H1 (cell line): ENCODE measurements at regions not wholly inside any gene's neighbourhood (a gene's known extent, or its start where the extent isn't known, plus 50 kb on each side); places are given as distances from the start of the nearest gene placed in this dataset.

Experiments
- CTCF ChIA-PET: fragments of 300-600 bp; sonication (Branson Sonifier 250); formaldehyde crosslinking; loops from one replicate; lab custom pipeline; 2021; ENCODE audit not compliant: partially characterized antibody; lab: Charles Lee
- POLR2A ChIA-PET: fragments of 300-600 bp; sonication (Branson Sonifier 250); formaldehyde crosslinking; loops from one replicate; lab custom pipeline; 2021; ENCODE audit warnings: inconsistent platforms; ENCODE audit not compliant: partially characterized antibody; lab: Charles Lee
- DNase-seq, 2 experiments: peaks; one replicate each; pipeline versions ENCODE4 v3.0.0 to v3.0.0-alpha.2; 2010 to 2022; ENCODE audit warnings: low spot score in 2 of 2, low read depth in 1 of 2, mixed read lengths in 1 of 2
- FAIRE-seq: peaks from 2 replicates; lab custom pipeline; 2011; peaks lifted over from hg19 to GRCh38; lab: Jason Lieb, UNC
- H2AFZ ChIP-seq: 2 replicates; pipeline ENCODE4 v1.8.1; 2012; ENCODE audit warnings: low read length, inconsistent platforms
- H2AK5ac ChIP-seq: 2 replicates; pipeline ENCODE4 v1.6.1; 2013; ENCODE audit warnings: low read depth, low read length
- H2BK120ac ChIP-seq: replicated peaks from 2 replicates; pipeline ENCODE3; 2013; ENCODE audit warnings: low read depth, low read length, inconsistent platforms
- H2BK12ac ChIP-seq: 2 replicates; pipeline ENCODE4 v1.6.1; 2013; ENCODE audit warnings: low read depth, low read length
- H2BK15ac ChIP-seq: 2 replicates; pipeline ENCODE4 v1.6.1; 2013; ENCODE audit warnings: low read length
- H2BK20ac ChIP-seq: 2 replicates; pipeline ENCODE4 v1.6.1; 2013; ENCODE audit warnings: low read length
- H2BK5ac ChIP-seq: 2 replicates; pipeline ENCODE4 v1.6.1; 2013; ENCODE audit warnings: low read depth, low read length
- H3K14ac ChIP-seq: 2 replicates; pipeline ENCODE4 v1.6.1; 2013; ENCODE audit warnings: inconsistent platforms; ENCODE audit not compliant: insufficient read length
- H3K18ac ChIP-seq: 2 replicates; pipeline ENCODE4 v1.6.1; 2013; ENCODE audit warnings: low read length; ENCODE audit errors: extremely low read depth
- H3K23ac ChIP-seq: 2 replicates; pipeline ENCODE4 v1.6.1; 2013; ENCODE audit warnings: inconsistent platforms; ENCODE audit not compliant: insufficient read length
- H3K23me2 ChIP-seq: 2 replicates; pipeline ENCODE4 v1.6.1; 2013; ENCODE audit warnings: low read depth, low read length
- H3K27ac ChIP-seq: 2 replicates; pipeline ENCODE4 v1.6.1; 2011; ENCODE audit warnings: low read depth, low read length, inconsistent platforms
- H3K27me3 ChIP-seq, 4 experiments: replicated peaks in 1 of 4; 1 replicate in 1 of 4; 2 replicates in 3 of 4; pipeline versions ENCODE4 v1.6.1 to v1.8.1; 2011 to 2013; ENCODE audit warnings: low read length in 3 of 4, mild to moderate bottlenecking in 3 of 4, inconsistent platforms in 2 of 4, mixed read lengths in 2 of 4, moderate library complexity in 1 of 4; ENCODE audit not compliant: control insufficient read depth in 3 of 4, insufficient read depth in 3 of 4; ENCODE audit errors: extremely low read depth in 1 of 4
- H3K36me3 ChIP-seq, 4 experiments: 2 replicates each; pipeline versions ENCODE4 v1.6.1 to v1.8.1; 2011 to 2013; ENCODE audit warnings: mild to moderate bottlenecking in 4 of 4, low read length in 3 of 4, moderate library complexity in 2 of 4, control low read depth in 1 of 4, inconsistent platforms in 1 of 4; ENCODE audit not compliant: insufficient read depth in 4 of 4, control insufficient read depth in 2 of 4
- H3K4ac ChIP-seq: replicated peaks from 2 replicates; pipeline ENCODE3; 2013; ENCODE audit warnings: low read length, low read depth, mixed read lengths, inconsistent platforms; ENCODE audit not compliant: insufficient read length
- H3K4me1 ChIP-seq, 4 experiments: replicated peaks in 1 of 4; 1 replicate in 1 of 4; 2 replicates in 3 of 4; pipeline versions ENCODE4 v1.6.1 to v1.8.1; 2011 to 2013; ENCODE audit warnings: low read length in 3 of 4, inconsistent platforms in 2 of 4, mixed read lengths in 1 of 4; ENCODE audit not compliant: insufficient read depth in 4 of 4, control insufficient read depth in 3 of 4
- H3K4me2 ChIP-seq, 2 experiments: 2 replicates each; pipeline versions ENCODE4 v1.6.1 to v1.8.1; 2011 to 2013; ENCODE audit warnings: low read depth in 2 of 2, low read length in 2 of 2, control low read depth in 1 of 2, inconsistent platforms in 1 of 2, mild to moderate bottlenecking in 1 of 2; ENCODE audit not compliant: insufficient read depth in 1 of 2
- H3K4me3 ChIP-seq, 4 experiments: fragments of 200-600, 300-600 bp in 1 of 4; sonication (generic), shearing (Covaris generic), sonication (Bioruptor Twin) in 1 of 4; 2 replicates each; pipeline versions ENCODE4 v1.5.1 to v1.8.1; 2011 to 2016; ENCODE audit warnings: low read length in 4 of 4, low read depth in 3 of 4, control low read depth in 2 of 4, inconsistent platforms in 2 of 4, mild to moderate bottlenecking in 2 of 4, mixed read lengths in 1 of 4, moderate library complexity in 1 of 4; ENCODE audit not compliant: insufficient read depth in 2 of 4; ENCODE audit errors: extremely low read depth in 1 of 4
- H3K56ac ChIP-seq: replicated peaks from 2 replicates; pipeline ENCODE3; 2013; ENCODE audit warnings: low read depth, mild to moderate bottlenecking, mixed read lengths, low read length, inconsistent platforms; ENCODE audit not compliant: insufficient read length
- H3K79me1 ChIP-seq: 2 replicates; pipeline ENCODE4 v1.6.1; 2013; ENCODE audit warnings: low read depth, low read length, control low read depth
- H3K79me2 ChIP-seq, 2 experiments: 2 replicates each; pipeline versions ENCODE4 v1.6.1 to v1.8.1; 2012 to 2013; ENCODE audit warnings: low read length in 2 of 2, mild to moderate bottlenecking in 2 of 2, inconsistent platforms in 1 of 2; ENCODE audit not compliant: insufficient read depth in 2 of 2, control insufficient read depth in 1 of 2
- H3K9ac ChIP-seq, 4 experiments: replicated peaks in 1 of 4; 1 replicate in 1 of 4; 2 replicates in 3 of 4; pipeline versions ENCODE4 v1.6.1 to v1.8.1; 2011 to 2013; ENCODE audit warnings: low read depth in 3 of 4, low read length in 3 of 4, control low read depth in 2 of 4, mild to moderate bottlenecking in 2 of 4, moderate library complexity in 2 of 4, inconsistent platforms in 1 of 4; ENCODE audit errors: extremely low read depth in 1 of 4
- H3K9me3 ChIP-seq, 2 experiments: 2 replicates each; pipeline versions ENCODE4 v1.6.1 to v1.8.1; 2012 to 2013; ENCODE audit warnings: mild to moderate bottlenecking in 2 of 2, moderate library complexity in 2 of 2, control low read depth in 1 of 2, inconsistent platforms in 1 of 2, low read depth in 1 of 2, low read length in 1 of 2, mixed read lengths in 1 of 2; ENCODE audit not compliant: insufficient read depth in 2 of 2
- H4K20me1 ChIP-seq, 2 experiments: replicated peaks in 1 of 2; 2 replicates each; pipeline versions ENCODE3 to v1.8.1; 2011 to 2013; ENCODE audit warnings: inconsistent platforms in 2 of 2, low read length in 2 of 2, mild to moderate bottlenecking in 1 of 2; ENCODE audit not compliant: insufficient read depth in 2 of 2, control insufficient read depth in 1 of 2
- H4K5ac ChIP-seq: 2 replicates; pipeline ENCODE4 v1.6.1; 2013; ENCODE audit warnings: low read length, low read depth, mixed read lengths, inconsistent platforms; ENCODE audit not compliant: insufficient read length
- H4K8ac ChIP-seq: 2 replicates; pipeline ENCODE4 v1.8.0; 2013; ENCODE audit warnings: mild to moderate bottlenecking, moderate library complexity, low read length, inconsistent platforms; ENCODE audit not compliant: insufficient read depth; ENCODE audit errors: extremely low read depth
- H4K91ac ChIP-seq: replicated peaks from 2 replicates; pipeline ENCODE3; 2013; ENCODE audit warnings: low read length, mixed read lengths, inconsistent platforms; ENCODE audit not compliant: insufficient read length
- EGR1 ChIP-seq: IDR thresholded peaks from 2 replicates; pipeline ENCODE4 v1.6.1; 2011; ENCODE audit warnings: low read depth, low read length, borderline replicate concordance
- GABPA ChIP-seq: IDR thresholded peaks from 2 replicates; pipeline ENCODE4 v1.6.1; 2011; ENCODE audit warnings: mild to moderate bottlenecking, low read length, moderate library complexity, borderline replicate concordance; ENCODE audit not compliant: insufficient read depth
- KDM1A ChIP-seq: fragments of 200-600, 300-600 bp; sonication (generic); IDR thresholded peaks from 2 replicates; pipeline ENCODE4 v1.7.1; 2016; ENCODE audit warnings: mild to moderate bottlenecking, low read length, borderline replicate concordance
- RAD21 ChIP-seq, 2 experiments: IDR thresholded peaks in 1 of 2; conservative IDR thresholded peaks in 1 of 2; 2 replicates each; pipeline ENCODE4 v1.6.1; 2011; ENCODE audit warnings: low read depth in 2 of 2, low read length in 2 of 2, improper control_type of control experiment in 1 of 2, inconsistent platforms in 1 of 2, mild to moderate bottlenecking in 1 of 2, moderate library complexity in 1 of 2
- RNF2 ChIP-seq: fragments of 200-900, 300-1000 bp; sonication (generic); IDR thresholded peaks from 2 replicates; pipeline ENCODE4 v1.7.1; 2016; ENCODE audit warnings: borderline replicate concordance, low read depth, mild to moderate bottlenecking, antibody characterized with exemption, low read length; ENCODE audit not compliant: poor library complexity, severe bottlenecking; ENCODE audit errors: missing control alignments
- RXRA ChIP-seq: IDR thresholded peaks from 2 replicates; pipeline ENCODE4 v1.6.1; 2011; ENCODE audit warnings: low read depth, mild to moderate bottlenecking, low read length, moderate library complexity; ENCODE audit not compliant: insufficient read depth
- SIX5 ChIP-seq: IDR thresholded peaks from 2 replicates; pipeline ENCODE4 v1.6.1; 2011; ENCODE audit warnings: mild to moderate bottlenecking, low read depth, low read length
- SP4 ChIP-seq: IDR thresholded peaks from 2 replicates; pipeline ENCODE4 v1.6.1; 2012; ENCODE audit warnings: low read length, inconsistent platforms
- TBP ChIP-seq: IDR thresholded peaks from 2 replicates; pipeline ENCODE4 v1.6.1; 2011; ENCODE audit warnings: low read depth, low read length, improper control_type of control experiment
- TEAD4 ChIP-seq: IDR thresholded peaks from 2 replicates; pipeline ENCODE4 v1.6.1; 2012; ENCODE audit warnings: low read depth, low read length, inconsistent platforms, mixed read lengths
- WGBS, 2 experiments: shearing (Covaris generic) in 1 of 2; methylation state at CpG; one replicate each; pipeline versions ENCODE4 v1.1.6 to v1.1.7; 2013 to 2015; ENCODE audit warnings: low lambda C conversion rate in 2 of 2, mixed read lengths in 2 of 2, inconsistent platforms in 1 of 2, low coverage in 1 of 2, missing lambda C conversion rate in 1 of 2; ENCODE audit not compliant: insufficient replicate concordance in 2 of 2, insufficient coverage in 1 of 2, insufficient read length in 1 of 2; ENCODE audit errors: extremely low coverage in 1 of 2, missing lambda C conversion rate in 1 of 2; 5-methylcytosine and 5-hydroxymethylcytosine counted together

DNA sequence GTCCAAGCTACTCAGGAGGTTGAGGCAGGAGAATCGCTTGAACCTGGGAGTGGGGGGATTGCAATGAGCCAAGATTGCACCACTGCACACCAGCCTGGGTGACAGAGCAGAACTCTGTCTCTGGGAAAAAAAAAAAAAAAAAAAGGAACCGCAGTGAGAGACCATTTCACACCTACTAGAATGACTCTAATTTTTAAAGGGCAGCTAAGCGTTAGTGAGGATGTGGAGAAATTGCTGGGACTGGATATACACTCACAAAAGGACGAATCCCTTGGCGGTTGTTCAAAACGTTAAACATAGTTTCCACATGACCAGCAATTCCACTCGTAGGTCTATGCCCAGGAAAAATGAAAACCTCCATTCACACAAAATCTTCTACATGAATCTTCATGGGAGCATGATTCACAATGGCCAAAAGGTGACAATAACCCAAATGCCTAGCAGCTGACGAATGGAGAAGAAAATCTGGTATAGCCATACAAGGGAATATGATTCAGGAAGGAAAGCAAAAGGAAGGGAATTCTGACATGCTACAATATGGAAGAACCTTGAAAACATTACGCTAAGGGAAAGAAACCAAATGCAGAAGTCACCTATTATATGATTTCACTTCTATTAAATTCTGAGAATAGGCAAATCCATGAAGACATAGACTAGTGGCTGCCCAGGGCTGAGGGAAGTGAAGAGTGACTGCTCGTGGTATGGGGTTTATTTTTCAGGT lies 127.0 kb downstream of the CHSY1 start:
- H3K23me2 ChIP-seq, result no peaks in the 10 kb centered on the region
- CTCF ChIA-PET, result interaction anchor here (1.0 to 1.8 kb wide), 2 partner anchors 126 to 132 kb away, joined by 3 to 5 read pairs; no protein-coding TSS in a partner anchor

More for the DNA sequence above, 127.0 kb downstream of the CHSY1 start:
- H2AFZ ChIP-seq, result no peak overlapping the region
- no peak overlapping the region for H3K14ac ChIP-seq
- no peak overlapping the region for H3K18ac ChIP-seq
- 94% methylated on average over 10 of the region's 10 CpGs; no CpG with 5 or more reads in 1 of the 2 experiments for WGBS, 2 experiments
- peaks cover 0 to 16% (median 9%) of the 10 kb centered on the region in 4 experiments; a peak in 5 of 7 replicates for H3K4me1 ChIP-seq
- TF ChIP-seq SP4, result no peak
- no peak for TF ChIP-seq SIX5
- no peak for TF ChIP-seq GABPA
- no peak for TF ChIP-seq RNF2
- TF ChIP-seq RXRA, result no peak
- TF ChIP-seq TBP, result no peak
- TF ChIP-seq TEAD4, result no peak
- no peak for TF ChIP-seq KDM1A
- no peak for TF ChIP-seq EGR1
- no peak for TF ChIP-seq RAD21 (IDR thresholded peaks at IDR 0.05 in 1 of 2, conservative IDR thresholded peaks at IDR 0.05 in 1 of 2; ENCODE audit: low read depth in 2 of 2, low read length in 2 of 2)
- TF ChIP-seq, all 59 proteins: peak for 0
- Histone ChIP-seq H3K56ac (no peak overlapping the region), H2BK15ac (no peak overlapping the region), H3K27me3 (no peaks in the 10 kb centered on the region), H4K5ac (no peak overlapping the region), H3K4me3 (no peak overlapping the region), H4K20me1 (no peaks in the 10 kb centered on the region), H3K9ac (no peak overlapping the region), H3K36me3 (no peaks in the 10 kb centered on the region), H4K8ac (no peak overlapping the region), H3K4ac (no peak overlapping the region), H2BK20ac (no peak overlapping the region), H3K9me3 (peaks cover 6% of the 10 kb centered on the region in 2 experiments; a peak in 1 of 4 replicates), H2BK12ac (no peak overlapping the region), H3K23ac (no peak overlapping the region), H2BK120ac (no peak overlapping the region), H3K4me2 (no peak overlapping the region), H3K79me2 (no peaks in the 10 kb centered on the region), H4K91ac (no peak overlapping the region), H2BK5ac (no peak overlapping the region), H3K27ac (no peak overlapping the region), H2AK5ac (no peak overlapping the region), H3K79me1 (no peaks in the 10 kb centered on the region)
- FAIRE-seq (no peak), DNase-seq (no peak)
- POLR2A ChIA-PET, result no interaction called here
